ENCODE measurements at regions not wholly inside any gene's neighbourhood (a gene's known extent, or its start where the extent isn't known, plus 50 kb on each side); places are given as distances from the start of the nearest gene placed in this dataset.

DNA sequence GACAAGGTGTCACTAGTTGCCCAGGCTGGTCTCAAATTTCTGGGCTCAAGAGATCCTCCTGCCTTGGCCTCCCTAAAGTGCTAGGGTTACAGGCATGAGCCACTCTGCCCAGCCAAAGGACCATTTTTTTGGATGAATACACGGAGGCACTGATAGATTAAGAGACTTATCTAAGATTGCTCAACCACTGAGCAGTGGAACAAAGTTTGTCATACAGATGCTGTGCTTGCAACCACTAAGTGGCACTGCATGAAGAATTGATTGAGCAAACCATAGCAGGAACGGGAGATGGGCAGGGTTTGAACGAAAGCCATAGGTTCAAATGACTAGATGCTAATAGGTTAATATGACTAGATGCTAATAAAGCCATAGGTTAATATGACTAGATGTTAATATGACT lies 61.1 kb downstream of the EBLN1 start:
- Histone ChIP-seq H4K20me1 (ENCODE audit: insufficient read depth, low read length) (no peaks in the 10 kb centered on the region), H2BK20ac (ENCODE audit: low read depth, low read length) (no peak overlapping the region), H3K4me1 (ENCODE audit: control insufficient read depth, insufficient read depth, low read length) (no peaks in the 10 kb centered on the region), H3K14ac (replicated peaks; ENCODE audit: low read depth, low read length) (no peak overlapping the region), H3K27ac (ENCODE audit: insufficient read depth, low read length) (no peak overlapping the region), H3K18ac (ENCODE audit: low read depth, low read length) (no peak overlapping the region), H4K8ac (ENCODE audit: low read depth in 2 of 2, low read length in 2 of 2) (no peak overlapping the region), H2BK5ac (ENCODE audit: low read depth, low read length, poor library complexity, severe bottlenecking) (no peak overlapping the region), H3K23ac (ENCODE audit: low read depth, low read length) (no peak overlapping the region), H2AK9ac (replicated peaks; ENCODE audit: low read depth, low read length, poor library complexity) (no peak overlapping the region), H3K9me1 (ENCODE audit: insufficient read depth, low read length) (no peaks in the 10 kb centered on the region), H3K36me3 (ENCODE audit: control insufficient read depth, insufficient read depth, low read length) (no peaks in the 10 kb centered on the region), H3K27me3 (ENCODE audit: control insufficient read depth, insufficient read depth, low read length) (no peaks in the 10 kb centered on the region), H2AK5ac (ENCODE audit: low read depth, low read length) (no peak overlapping the region), H3K4ac (ENCODE audit: low read depth, low read length) (no peak overlapping the region), H2BK15ac (ENCODE audit: low read depth, low read length) (no peak overlapping the region), H4K91ac (ENCODE audit: insufficient read depth, low read depth, low read length) (no peak overlapping the region), H3K79me1 (ENCODE audit: low read depth in 1 of 2, low read length in 2 of 2) (no peaks in the 10 kb centered on the region), H3K4me3 (ENCODE audit: insufficient read depth, low read depth, low read length) (no peak overlapping the region), H4K5ac (ENCODE audit: low read depth, low read length) (no peak overlapping the region), H3K9ac (ENCODE audit: low read depth, low read length) (no peak overlapping the region), H3K56ac (ENCODE audit: extremely low read depth, insufficient read depth, low read length) (no peak overlapping the region), H3K4me2 (ENCODE audit: low read depth, low read length) (no peak overlapping the region), H2BK120ac (ENCODE audit: low read depth, low read length) (no peak overlapping the region), H3K9me3 (ENCODE audit: control insufficient read depth, insufficient read depth, low read length) (no peaks in the 10 kb centered on the region), H2AFZ (replicated peaks; ENCODE audit: low read length, poor library complexity) (no peak overlapping the region)
- DNase-seq (no peak), ATAC-seq (ENCODE audit: low read depth) (no peak)
- TF ChIP-seq SMC3 (IDR thresholded peaks at IDR 0.05; ENCODE audit: low read depth, low read length) (no peak), RCOR1 (IDR thresholded peaks at IDR 0.05; ENCODE audit: insufficient replicate concordance, low read length) (no peak)
- BruUV-seq (replicated peaks), result no TSS peak
- in situ Hi-C loops (cut with MboI; ENCODE audit: low sequenced_read_pairs) (no loop called here), dilution Hi-C loops (cut with HindIII; ENCODE audit: low sequenced_read_pairs, unreplicated experiment) (no loop called here), intact Hi-C loops (cut with micrococcal nuclease) (no loop called here)
- 20% methylated on average over 1 of the region's 3 CpGs; no CpG with 5 or more reads in 1 of the 2 experiments for WGBS, 2 experiments (ENCODE audit: extremely low coverage in 2 of 2, insufficient read length in 1 of 2)
- POLR2A ChIA-PET (ENCODE audit: unreplicated experiment), result no interaction called here
- CTCF ChIA-PET, result no interaction called here

Measured in IMR-90 (cell line).